HG03196 (cell line): ENCODE measurements at regions not wholly inside any gene's neighbourhood (a gene's known extent, or its start where the extent isn't known, plus 50 kb on each side); places are given as distances from the start of the nearest gene placed in this dataset.

ENCODE experiments used
- ATAC-seq: cut with Tn5 transposase; IDR thresholded peaks from one replicate; pipeline ENCODE4 v1.9.1; 2021; ENCODE audit not compliant: unreplicated experiment

DNA sequence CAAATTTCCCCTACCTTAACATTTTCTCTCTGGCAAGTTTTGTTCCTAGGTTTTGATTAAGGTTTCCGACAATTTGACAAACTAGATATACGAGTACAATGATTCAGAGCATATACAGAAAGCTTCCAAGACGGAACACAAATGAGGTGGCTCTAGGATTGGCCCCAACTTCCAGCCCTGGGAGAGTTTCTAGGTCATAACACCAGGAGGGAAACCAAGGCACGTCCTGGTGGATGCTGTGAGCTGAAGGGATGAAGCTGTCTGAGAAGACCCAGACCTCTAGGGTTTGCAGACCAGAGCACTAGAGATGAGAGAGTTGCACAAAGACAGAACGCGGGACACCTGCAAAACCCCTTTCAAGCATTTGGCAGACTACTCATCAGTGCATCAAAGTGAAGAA, 51.5 kb upstream of the CAND1 start:
- ATAC-seq: no peak
